Activated B cell treated with CpG ODN at 0.5 μM for 24 hours (primary cell): ENCODE measurements at regions not wholly inside any gene's neighbourhood (a gene's known extent, or its start where the extent isn't known, plus 50 kb on each side); places are given as distances from the start of the nearest gene placed in this dataset.

ENCODE experiments used
- ATAC-seq: fragments of 200-7000 bp; cut with Tn5 transposase; one replicate; pipeline ENCODE4 v1.10.0; 2021; ENCODE audit warnings: low read depth, mild to moderate bottlenecking, moderate library complexity
- CTCF ChIA-PET: fragments of 350-600 bp; sonication (Branson Sonifier 250); formaldehyde crosslinking; loops from one replicate; lab custom pipeline; 2021; ENCODE audit warnings: antibody characterized with exemption; lab: Charles Lee
- POLR2A ChIA-PET: fragments of 350-600 bp; sonication (Branson Sonifier 250); formaldehyde crosslinking; loops from one replicate; lab custom pipeline; 2021; ENCODE audit warnings: antibody characterized with exemption; lab: Charles Lee
- DNase-seq: peaks from one replicate; pipeline ENCODE4 v3.0.0; 2022
- H3K27ac Mint-ChIP-seq: one replicate; pipeline ENCODE4 v1.8.0; 2020; ENCODE audit warnings: mixed read lengths
- H3K27me3 Mint-ChIP-seq: one replicate; pipeline ENCODE4 v1.8.0; 2021; ENCODE audit warnings: mixed read lengths
- H3K36me3 Mint-ChIP-seq: one replicate; pipeline ENCODE4 v1.8.0; 2021; ENCODE audit warnings: low read depth, mixed read lengths
- H3K4me1 Mint-ChIP-seq: one replicate; pipeline ENCODE4 v1.8.0; 2021; ENCODE audit warnings: mixed read lengths
- H3K4me3 Mint-ChIP-seq: one replicate; pipeline ENCODE4 v1.8.0; 2020; ENCODE audit warnings: mild to moderate bottlenecking, mixed read lengths
- H3K9me3 Mint-ChIP-seq: one replicate; pipeline ENCODE4 v1.8.0; 2020; ENCODE audit warnings: mixed read lengths
- intact Hi-C: fragments of 100-400 bp; cut with micrococcal nuclease; formaldehyde crosslinking; loops from one replicate; pipeline ENCODE4 v1.15.1; 2024
- TF ChIP-seq, protein P1 (sequence below): fragments of 200-600 bp; IDR thresholded peaks from one replicate; pipeline ENCODE4 v1.8.0; 2022; ENCODE audit warnings: antibody characterized with exemption, mild to moderate bottlenecking

GRCh38 chr3:27644941-27645340 lies 77.2 kb downstream of the EOMES start:
- Mint-ChIP-seq H3K27ac (no peak overlapping the region), H3K4me1 (no peaks in the 10 kb centered on the region), H3K36me3 (no peaks in the 10 kb centered on the region), H3K4me3 (no peak overlapping the region), H3K9me3 (no peaks in the 10 kb centered on the region), H3K27me3 (no peaks in the 10 kb centered on the region)
- TF ChIP-seq, protein P1, sequence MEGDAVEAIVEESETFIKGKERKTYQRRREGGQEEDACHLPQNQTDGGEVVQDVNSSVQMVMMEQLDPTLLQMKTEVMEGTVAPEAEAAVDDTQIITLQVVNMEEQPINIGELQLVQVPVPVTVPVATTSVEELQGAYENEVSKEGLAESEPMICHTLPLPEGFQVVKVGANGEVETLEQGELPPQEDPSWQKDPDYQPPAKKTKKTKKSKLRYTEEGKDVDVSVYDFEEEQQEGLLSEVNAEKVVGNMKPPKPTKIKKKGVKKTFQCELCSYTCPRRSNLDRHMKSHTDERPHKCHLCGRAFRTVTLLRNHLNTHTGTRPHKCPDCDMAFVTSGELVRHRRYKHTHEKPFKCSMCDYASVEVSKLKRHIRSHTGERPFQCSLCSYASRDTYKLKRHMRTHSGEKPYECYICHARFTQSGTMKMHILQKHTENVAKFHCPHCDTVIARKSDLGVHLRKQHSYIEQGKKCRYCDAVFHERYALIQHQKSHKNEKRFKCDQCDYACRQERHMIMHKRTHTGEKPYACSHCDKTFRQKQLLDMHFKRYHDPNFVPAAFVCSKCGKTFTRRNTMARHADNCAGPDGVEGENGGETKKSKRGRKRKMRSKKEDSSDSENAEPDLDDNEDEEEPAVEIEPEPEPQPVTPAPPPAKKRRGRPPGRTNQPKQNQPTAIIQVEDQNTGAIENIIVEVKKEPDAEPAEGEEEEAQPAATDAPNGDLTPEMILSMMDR = no peak
- POLR2A ChIA-PET = no interaction called here
- DNase-seq = no peak
- no peak for ATAC-seq
- CTCF ChIA-PET = no interaction called here
- intact Hi-C loops = no loop called here

DNA sequence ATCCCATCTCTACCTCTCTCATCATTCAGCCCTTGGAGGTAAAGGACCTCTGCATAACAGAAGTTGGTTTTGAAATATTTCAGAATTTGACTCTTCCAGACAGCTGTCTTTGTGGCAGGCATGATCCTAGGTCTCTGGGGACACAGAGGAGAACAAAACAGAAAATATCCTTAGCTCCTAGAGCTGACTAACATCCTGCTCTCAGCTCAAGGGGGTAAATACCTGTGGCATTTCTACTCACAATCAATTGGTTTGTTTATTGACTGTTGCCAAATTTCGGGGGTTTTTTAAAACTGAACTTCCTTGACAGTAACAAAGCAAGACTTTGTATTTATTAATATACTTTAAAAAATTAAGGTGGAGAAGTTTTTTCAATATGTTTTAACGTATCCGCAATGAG lies 78.8 kb downstream of the EOMES start:
- POLR2A ChIA-PET = no interaction called here
- TF ChIP-seq, protein P1 = no peak
- no peaks in the 10 kb centered on the region for H3K9me3 Mint-ChIP-seq
- DNase-seq (no peak), ATAC-seq (no peak)
- peaks cover 6% of the 10 kb centered on the region for H3K4me1 Mint-ChIP-seq
- no peak overlapping the region for H3K27ac Mint-ChIP-seq
- CTCF ChIA-PET = no interaction called here
- intact Hi-C loops = no loop called here
- H3K4me3 Mint-ChIP-seq = no peak overlapping the region
- no peaks in the 10 kb centered on the region for H3K27me3 Mint-ChIP-seq
- H3K36me3 Mint-ChIP-seq = no peaks in the 10 kb centered on the region

DNA sequence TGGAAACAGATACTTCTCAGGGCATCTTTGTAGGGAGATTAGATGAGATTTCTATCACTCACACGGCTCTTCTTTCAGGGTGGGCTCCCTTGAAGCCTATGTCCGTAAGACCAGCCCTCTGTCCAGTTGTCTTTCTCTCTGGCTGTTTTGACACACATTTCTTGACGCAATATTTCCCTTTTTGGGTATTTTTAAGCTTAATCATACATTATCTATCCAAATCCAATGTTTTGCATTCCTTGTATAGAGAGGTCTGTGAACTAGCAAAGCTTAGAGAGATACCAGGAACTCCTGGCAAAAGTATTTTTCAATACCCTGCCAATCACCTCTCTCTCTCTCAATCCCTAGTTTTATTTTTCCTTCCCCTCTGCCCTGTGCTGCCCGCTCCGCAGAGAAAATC lies 79.3 kb downstream of the EOMES start:
- intact Hi-C loops = no loop called here
- ATAC-seq (no peak), DNase-seq (no peak)
- Mint-ChIP-seq H3K36me3 (no peaks in the 10 kb centered on the region), H3K27me3 (no peaks in the 10 kb centered on the region), H3K27ac (no peak overlapping the region), H3K4me1 (peaks cover 6% of the 10 kb centered on the region), H3K9me3 (no peaks in the 10 kb centered on the region), H3K4me3 (no peak overlapping the region)
- ChIA-PET POLR2A (no interaction called here), CTCF (no interaction called here)
- TF ChIP-seq, protein P1 = no peak

GRCh38 chr3:27641888-27642601 lies 80.1 kb downstream of the EOMES start:
- Mint-ChIP-seq H3K4me1 (peaks cover 6% of the 10 kb centered on the region), H3K36me3 (no peaks in the 10 kb centered on the region), H3K4me3 (no peak overlapping the region), H3K27me3 (no peaks in the 10 kb centered on the region), H3K27ac (no peak overlapping the region), H3K9me3 (no peaks in the 10 kb centered on the region)
- POLR2A ChIA-PET = no interaction called here
- no peak for ATAC-seq
- intact Hi-C loops = no loop called here
- no peak for DNase-seq
- CTCF ChIA-PET = interaction anchor here (0.8 kb wide), 1 partner anchor 9 kb away, joined by 3 read pairs; no protein-coding TSS in a partner anchor
- TF ChIP-seq, protein P1 = no peak

- TF ChIP-seq, protein P1 = no peak
- Mint-ChIP-seq H3K9me3 (no peaks in the 10 kb centered on the region), H3K36me3 (no peaks in the 10 kb centered on the region), H3K4me1 (peaks cover 6% of the 10 kb centered on the region), H3K27ac (no peak overlapping the region), H3K27me3 (no peaks in the 10 kb centered on the region), H3K4me3 (no peak overlapping the region)
- ATAC-seq (no peak), DNase-seq (no peak)
- ChIA-PET POLR2A (no interaction called here), CTCF (interaction anchor here (0.8 kb wide), 1 partner anchor 9 kb away, joined by 3 read pairs; no protein-coding TSS in a partner anchor)
- intact Hi-C loops = no loop called here
Observed at GRCh38 chr3:27641271-27641800, 80.8 kb downstream of the EOMES start.
